Activated CD4-positive, alpha-beta T cell treated with anti-CD3 and anti-CD28 coated beads, Interleukin-2, amount 50 U/mL, for 16 hours (primary cell): ENCODE measurements at regions not wholly inside any gene's neighbourhood (a gene's known extent, or its start where the extent isn't known, plus 50 kb on each side); places are given as distances from the start of the nearest gene placed in this dataset.
"Not testable (repeated sequence)": the region's sequence is repeated elsewhere in the genome, so short reads cannot be mapped to it uniquely, and the experiment has no call there.

Source experiments
- DNase-seq: peaks from one replicate; pipeline ENCODE4 v3.0.0-alpha.2; 2020

GRCh38 chr7:121560267-121560990 lies 164.3 kb upstream of the FAM3C start:
- DNase-seq: no peak

DNA sequence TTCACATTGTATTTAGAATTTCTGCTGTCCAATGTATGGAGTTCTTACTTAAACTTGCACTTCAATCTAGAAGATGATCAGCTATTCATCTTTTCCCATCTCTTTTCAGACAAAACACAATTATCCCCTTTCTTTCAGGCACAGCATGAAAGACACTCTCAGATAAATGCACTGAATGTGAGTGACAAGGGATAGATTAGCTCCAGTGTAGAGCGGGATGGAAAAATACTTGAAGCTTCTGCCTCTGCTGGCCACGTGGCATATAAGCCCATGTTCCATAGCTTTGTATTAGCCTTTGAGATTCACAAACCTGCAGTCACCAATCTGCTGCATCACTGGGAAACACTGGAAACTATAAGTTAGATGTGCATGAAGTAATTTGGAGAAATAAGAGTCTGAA lies 162.2 kb upstream of the FAM3C start:
- DNase-seq: no peak

- no peak for DNase-seq
Observed at GRCh38 chr7:121557034-121557892, 161.2 kb upstream of the FAM3C start.

DNA sequence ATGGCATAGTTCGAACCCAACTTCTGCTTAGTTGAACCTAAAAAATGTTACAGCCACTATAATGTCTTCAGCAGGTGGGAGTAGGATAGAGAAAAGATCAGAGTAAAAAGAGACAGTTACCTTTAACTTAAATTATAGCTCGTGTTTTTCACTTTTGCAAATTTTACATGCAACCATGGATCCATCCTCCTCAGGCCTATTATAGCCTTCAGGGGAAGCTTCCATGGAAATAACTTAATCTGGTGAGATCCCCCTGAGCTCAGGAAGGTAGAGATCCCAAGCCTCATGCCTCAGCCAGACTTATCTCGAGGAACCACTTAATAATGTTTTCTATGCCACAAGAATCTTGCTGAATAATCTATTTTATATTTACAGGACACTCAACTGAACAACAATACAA lies 159.4 kb upstream of the FAM3C start:
- DNase-seq: no peak

- peak; percentile 72 for DNase-seq
Observed at GRCh38 chr7:121547544-121548092, 151.5 kb upstream of the FAM3C start.

- no peak for DNase-seq
Observed at GRCh38 chr7:121546632-121547543, 150.8 kb upstream of the FAM3C start.

DNA sequence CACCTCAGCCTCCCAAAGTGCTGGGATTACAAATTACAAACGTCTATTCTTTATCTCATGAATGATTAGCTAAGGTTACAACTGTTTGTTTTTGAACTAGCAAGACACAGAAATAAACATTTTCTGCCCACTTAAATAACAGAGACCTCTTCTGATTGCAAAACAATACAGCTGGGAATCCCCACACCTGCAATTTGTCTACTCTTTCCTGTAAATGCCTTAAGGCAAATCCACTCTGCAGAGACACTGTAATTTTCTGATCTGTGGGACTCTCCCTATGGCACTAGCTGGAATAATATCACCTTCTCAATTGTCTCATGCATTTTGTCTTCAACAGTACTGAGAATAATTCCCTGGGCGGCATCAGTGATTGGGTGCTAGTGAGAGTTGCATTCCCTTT lies 149.3 kb upstream of the FAM3C start:
- DNase-seq: peak; percentile 33

DNA sequence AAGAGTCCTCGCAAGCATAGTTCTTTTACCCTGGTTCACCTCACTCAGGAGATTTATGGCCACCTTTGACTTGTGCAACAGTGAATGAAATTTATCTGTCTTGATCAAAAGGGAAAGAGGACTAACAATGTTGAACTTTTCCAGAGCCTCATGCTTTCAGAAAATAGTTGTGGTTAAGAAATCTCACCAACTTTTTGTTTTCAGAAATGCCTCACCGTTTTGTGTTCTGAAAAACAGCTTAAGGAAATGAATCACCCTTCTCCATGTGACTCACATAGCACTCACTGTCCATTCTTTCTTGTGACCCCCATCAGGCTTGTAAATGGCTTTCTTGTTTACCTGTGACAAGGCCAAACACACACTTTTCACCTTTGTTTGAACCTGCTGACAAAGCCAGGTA lies 148.6 kb upstream of the FAM3C start:
- peak; percentile 88 for DNase-seq

DNA sequence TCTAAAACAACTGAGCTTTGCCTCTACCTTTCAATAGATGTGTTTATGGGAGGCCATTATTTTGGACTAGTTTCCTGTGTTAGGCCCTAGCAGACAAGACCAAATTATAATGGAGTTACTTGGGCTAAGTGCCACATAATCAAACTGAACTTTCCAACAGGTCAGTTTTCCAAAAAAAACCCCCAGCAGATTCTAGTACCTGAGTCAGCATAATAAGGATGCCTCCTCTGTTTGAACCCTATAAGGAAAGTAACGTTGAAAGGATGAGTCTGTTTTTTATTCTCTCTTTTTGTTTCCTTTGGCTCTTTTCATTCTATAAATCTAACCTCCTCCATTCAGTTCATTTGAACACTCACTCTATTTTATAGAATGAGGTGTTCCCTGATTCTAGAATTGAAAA lies 148.1 kb upstream of the FAM3C start:
- DNase-seq: no peak

DNA sequence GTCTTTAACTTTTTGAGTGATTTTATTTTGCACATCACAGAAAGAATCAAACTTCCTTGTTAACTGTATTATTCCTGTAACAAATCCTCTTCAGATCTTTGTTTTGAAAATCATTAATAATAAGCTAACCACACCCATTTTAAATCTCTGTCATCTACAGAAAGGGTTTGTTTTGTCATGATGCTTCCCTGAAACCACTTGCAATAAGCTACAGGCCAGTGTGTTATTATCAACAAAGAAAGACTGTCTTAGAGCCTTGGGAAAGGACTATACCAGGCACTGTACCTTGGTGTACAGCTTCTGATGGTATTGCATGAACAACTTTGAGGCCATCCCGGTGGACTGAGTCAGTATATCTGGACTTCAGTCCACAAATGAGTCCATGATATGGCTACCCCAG lies 145.3 kb upstream of the FAM3C start:
- no peak for DNase-seq

DNA sequence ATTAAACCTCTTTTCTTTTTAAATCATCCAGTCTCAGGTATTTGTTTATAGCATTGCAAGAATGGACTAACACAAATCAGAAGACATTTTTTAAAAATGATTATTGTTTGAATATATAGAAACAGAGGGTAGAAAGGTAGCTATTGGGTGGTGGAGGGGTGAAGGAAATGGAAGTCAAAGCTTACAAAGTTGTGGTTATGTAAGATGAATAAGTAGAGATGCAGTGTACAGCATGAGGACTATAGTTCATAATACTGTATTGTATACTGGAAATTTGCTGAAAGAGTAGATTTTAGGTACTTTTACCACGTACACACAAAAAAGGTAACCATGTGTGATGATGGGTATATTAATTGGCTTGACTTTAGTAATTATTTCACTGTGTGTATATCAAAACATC lies 144.0 kb upstream of the FAM3C start:
- no peak for DNase-seq

DNA sequence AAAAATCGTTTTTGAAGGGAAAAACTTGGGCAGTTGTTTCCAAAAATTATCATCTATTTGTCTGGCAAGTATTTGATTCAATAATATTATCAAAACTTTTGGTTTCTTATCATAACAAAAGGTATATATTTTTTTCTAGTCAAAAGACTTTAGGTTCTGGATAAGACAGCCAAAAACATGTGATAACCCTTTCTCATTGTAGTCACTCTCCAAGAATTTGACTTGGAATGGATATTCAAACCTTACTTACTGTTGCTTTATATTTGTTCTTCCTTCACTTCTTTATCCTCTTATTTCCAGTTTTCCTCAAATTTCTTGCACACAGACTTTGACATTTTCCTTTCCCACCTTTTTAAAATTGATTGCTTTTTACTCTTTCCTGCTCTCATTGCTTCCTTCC lies 140.9 kb upstream of the FAM3C start:
- DNase-seq: no peak

- DNase-seq: peak; percentile 18
Observed at GRCh38 chr7:121531175-121532070, 135.3 kb upstream of the FAM3C start.

GRCh38 chr7:121530227-121531174 lies 134.4 kb upstream of the FAM3C start:
- DNase-seq: peak; percentile 98

DNA sequence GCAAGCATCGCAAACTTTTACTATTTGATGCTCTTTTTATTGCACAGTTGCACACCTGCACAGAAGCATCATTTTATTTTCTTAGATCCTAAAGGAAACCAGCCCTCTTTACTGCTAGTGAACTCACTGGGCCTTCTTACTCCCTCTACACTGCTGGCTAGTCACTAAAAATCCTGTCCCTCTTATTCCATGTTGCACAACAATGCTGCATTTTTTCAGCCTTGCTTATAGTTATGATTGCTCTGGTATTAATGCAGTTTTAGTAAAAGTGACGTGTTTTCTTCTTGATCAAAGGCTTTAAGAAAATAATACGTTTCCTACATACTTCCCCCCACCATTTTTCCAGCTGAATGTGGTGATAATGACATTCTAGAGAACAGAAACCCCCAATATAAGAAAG lies 132.9 kb upstream of the FAM3C start:
- DNase-seq: no peak

DNA sequence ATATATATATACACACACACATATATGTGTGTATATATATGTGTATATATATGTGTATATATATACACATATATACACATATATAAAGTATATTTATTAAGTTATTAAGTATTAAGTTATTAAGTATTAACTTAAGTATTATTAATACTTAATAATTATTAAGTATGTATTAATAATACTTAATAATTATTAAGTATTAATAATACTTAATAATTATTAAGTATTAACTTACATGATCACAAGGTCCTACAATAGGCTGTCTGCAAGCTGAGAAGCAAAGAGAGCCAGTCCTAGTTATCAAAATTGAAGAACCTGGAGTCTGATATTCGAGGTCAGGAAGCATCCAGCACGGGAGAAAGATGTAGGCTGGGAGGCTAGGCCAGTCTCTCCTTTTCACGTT lies 130.1 kb upstream of the FAM3C start:
- DNase-seq: not testable (repeated sequence)

- no peak for DNase-seq
Observed at GRCh38 chr7:121525155-121525819, 129.2 kb upstream of the FAM3C start.

- peak; percentile 39 for DNase-seq
Observed at GRCh38 chr7:121521711-121522400, 125.7 kb upstream of the FAM3C start.

DNA sequence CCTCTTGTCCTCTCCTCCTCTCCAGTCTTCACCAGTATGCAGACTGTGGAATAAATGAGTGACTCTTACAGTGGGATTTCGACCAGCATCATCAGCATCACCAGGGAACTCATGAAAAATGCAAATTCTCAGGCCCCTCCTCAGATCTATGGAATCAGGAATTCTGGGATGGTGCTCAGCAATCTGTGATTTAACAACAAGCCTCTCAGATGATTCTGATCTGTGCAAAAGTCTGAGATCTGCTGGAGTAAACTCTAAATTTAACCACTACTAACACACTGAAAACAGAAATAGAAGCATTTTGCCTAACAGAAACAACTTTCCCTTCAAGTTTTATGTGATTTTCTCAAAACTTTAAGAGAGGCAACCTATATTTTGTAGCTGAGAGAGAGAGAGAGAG lies 124.8 kb upstream of the FAM3C start:
- DNase-seq: no peak
